ENCODE measurements at regions not wholly inside any gene's neighbourhood (a gene's known extent, or its start where the extent isn't known, plus 50 kb on each side); places are given as distances from the start of the nearest gene placed in this dataset.

GRCh38 chr2:82307511-82307910 lies 2003.0 kb upstream of the LRRTM1 start:
- no peak overlapping the region for H3K4me3 ChIP-seq (replicated peaks in 1 of 4; ENCODE audit: control extremely low read depth in 1 of 4, insufficient read depth in 1 of 4, low read depth in 3 of 4, low read length in 4 of 4)
- H3K27ac ChIP-seq (ENCODE audit: insufficient read depth, low read length) = no peak overlapping the region
- no peak for DNase-seq (ENCODE audit: low read depth in 2 of 2)
- H3K27me3 ChIP-seq (ENCODE audit: control insufficient read depth, insufficient read depth, low read length) = no peaks in the 10 kb centered on the region
- no peaks in the 10 kb centered on the region for H3K9me3 ChIP-seq (ENCODE audit: control insufficient read depth, insufficient read depth, low read depth, low read length)
- H3K4me2 ChIP-seq (ENCODE audit: extremely low read depth, insufficient read depth, low read length) = no peak overlapping the region
- H3K79me2 ChIP-seq (ENCODE audit: control insufficient read depth, insufficient read depth, low read length) = no peaks in the 10 kb centered on the region
- no peaks in the 10 kb centered on the region for H3K4me1 ChIP-seq (ENCODE audit: control insufficient read depth, extremely low read depth, insufficient read depth, low read length)
- no peak overlapping the region for H3K9ac ChIP-seq (ENCODE audit: insufficient read depth, low read length)
- no peak overlapping the region for H2AFZ ChIP-seq (ENCODE audit: low read length)
- no peak for TF ChIP-seq CTCF (conservative IDR thresholded peaks at IDR 0.05 in 1 of 2, IDR thresholded peaks at IDR 0.05 in 1 of 2; ENCODE audit: low read depth in 1 of 2, low read length in 2 of 2)
- TF ChIP-seq EZH2 (IDR thresholded peaks at IDR 0.05; ENCODE audit: low read length, missing control alignments) = no peak
- no peaks in the 10 kb centered on the region for H3K36me3 ChIP-seq (ENCODE audit: control insufficient read depth, insufficient read depth, low read length)
- H4K20me1 ChIP-seq (ENCODE audit: control insufficient read depth, extremely low read depth, insufficient read depth, low read length) = no peaks in the 10 kb centered on the region

- no peaks in the 10 kb centered on the region for H3K4me1 ChIP-seq (ENCODE audit: control insufficient read depth, extremely low read depth, insufficient read depth, low read length)
- no peak for TF ChIP-seq EZH2 (IDR thresholded peaks at IDR 0.05; ENCODE audit: low read length, missing control alignments)
- TF ChIP-seq CTCF (conservative IDR thresholded peaks at IDR 0.05 in 1 of 2, IDR thresholded peaks at IDR 0.05 in 1 of 2; ENCODE audit: low read depth in 1 of 2, low read length in 2 of 2) = no peak
- no peak overlapping the region for H3K9ac ChIP-seq (ENCODE audit: insufficient read depth, low read length)
- H3K4me3 ChIP-seq (replicated peaks in 1 of 4; ENCODE audit: control extremely low read depth in 1 of 4, insufficient read depth in 1 of 4, low read depth in 3 of 4, low read length in 4 of 4) = no peak overlapping the region
- no peak overlapping the region for H2AFZ ChIP-seq (ENCODE audit: low read length)
- no peak overlapping the region for H3K27ac ChIP-seq (ENCODE audit: insufficient read depth, low read length)
- H3K4me2 ChIP-seq (ENCODE audit: extremely low read depth, insufficient read depth, low read length) = no peak overlapping the region
- no peaks in the 10 kb centered on the region for H3K9me3 ChIP-seq (ENCODE audit: control insufficient read depth, insufficient read depth, low read depth, low read length)
- H4K20me1 ChIP-seq (ENCODE audit: control insufficient read depth, extremely low read depth, insufficient read depth, low read length) = no peaks in the 10 kb centered on the region
- DNase-seq (ENCODE audit: low read depth in 2 of 2) = no peak
- H3K36me3 ChIP-seq (ENCODE audit: control insufficient read depth, insufficient read depth, low read length) = no peaks in the 10 kb centered on the region
- no peaks in the 10 kb centered on the region for H3K79me2 ChIP-seq (ENCODE audit: control insufficient read depth, insufficient read depth, low read length)
- H3K27me3 ChIP-seq (ENCODE audit: control insufficient read depth, insufficient read depth, low read length) = no peaks in the 10 kb centered on the region
These were observed 1997.0 kb upstream of the LRRTM1 start for GRCh38 chr2:82301506-82301905.

- no peaks in the 10 kb centered on the region for H3K4me1 ChIP-seq (ENCODE audit: control insufficient read depth, extremely low read depth, insufficient read depth, low read length)
- no peak overlapping the region for H3K9ac ChIP-seq (ENCODE audit: insufficient read depth, low read length)
- DNase-seq (ENCODE audit: low read depth in 2 of 2) = no peak
- no peaks in the 10 kb centered on the region for H3K79me2 ChIP-seq (ENCODE audit: control insufficient read depth, insufficient read depth, low read length)
- TF ChIP-seq EZH2 (IDR thresholded peaks at IDR 0.05; ENCODE audit: low read length, missing control alignments) = no peak
- TF ChIP-seq CTCF (conservative IDR thresholded peaks at IDR 0.05 in 1 of 2, IDR thresholded peaks at IDR 0.05 in 1 of 2; ENCODE audit: low read depth in 1 of 2, low read length in 2 of 2) = no peak
- no peak overlapping the region for H2AFZ ChIP-seq (ENCODE audit: low read length)
- no peaks in the 10 kb centered on the region for H3K36me3 ChIP-seq (ENCODE audit: control insufficient read depth, insufficient read depth, low read length)
- H3K9me3 ChIP-seq (ENCODE audit: control insufficient read depth, insufficient read depth, low read depth, low read length) = no peaks in the 10 kb centered on the region
- no peak overlapping the region for H3K4me2 ChIP-seq (ENCODE audit: extremely low read depth, insufficient read depth, low read length)
- H3K27ac ChIP-seq (ENCODE audit: insufficient read depth, low read length) = no peak overlapping the region
- no peaks in the 10 kb centered on the region for H3K27me3 ChIP-seq (ENCODE audit: control insufficient read depth, insufficient read depth, low read length)
- H4K20me1 ChIP-seq (ENCODE audit: control insufficient read depth, extremely low read depth, insufficient read depth, low read length) = no peaks in the 10 kb centered on the region
- H3K4me3 ChIP-seq (replicated peaks in 1 of 4; ENCODE audit: control extremely low read depth in 1 of 4, insufficient read depth in 1 of 4, low read depth in 3 of 4, low read length in 4 of 4) = no peak overlapping the region
These were observed 1984.9 kb upstream of the LRRTM1 start for GRCh38 chr2:82289446-82289845.

All from fibroblast of lung (primary cell).